Activated CD4-positive, alpha-beta memory T cell treated with anti-CD3 and anti-CD28 coated beads for 36 hours (primary cell): ENCODE measurements at regions not wholly inside any gene's neighbourhood (a gene's known extent, or its start where the extent isn't known, plus 50 kb on each side); places are given as distances from the start of the nearest gene placed in this dataset.

Source experiments
- CTCF ChIA-PET: fragments of 350-600 bp; sonication (Branson Sonifier 250); formaldehyde crosslinking; loops from one replicate; lab custom pipeline; 2021; ENCODE audit warnings: antibody characterized with exemption, inconsistent platforms; lab: Charles Lee
- POLR2A ChIA-PET: fragments of 350-600 bp; sonication (Branson Sonifier 250); formaldehyde crosslinking; loops from one replicate; lab custom pipeline; 2021; ENCODE audit warnings: antibody characterized with exemption; lab: Charles Lee
- DNase-seq: peaks from one replicate; pipeline ENCODE4 v3.0.0-alpha.2; 2020
- H3K27ac Mint-ChIP-seq: one replicate; pipeline ENCODE4 v1.8.0; 2021; ENCODE audit warnings: mixed read lengths
- H3K27me3 Mint-ChIP-seq: one replicate; pipeline ENCODE4 v1.8.0; 2021; ENCODE audit warnings: mixed read lengths
- H3K36me3 Mint-ChIP-seq: one replicate; pipeline ENCODE4 v1.8.0; 2021; ENCODE audit warnings: mixed read lengths
- H3K4me1 Mint-ChIP-seq: one replicate; pipeline ENCODE4 v1.8.0; 2021; ENCODE audit warnings: low read depth, mixed read lengths
- H3K4me3 Mint-ChIP-seq: one replicate; pipeline ENCODE4 v1.8.0; 2021; ENCODE audit warnings: mild to moderate bottlenecking, mixed read lengths
- H3K9me3 Mint-ChIP-seq: one replicate; pipeline ENCODE4 v1.8.0; 2021; ENCODE audit warnings: mixed read lengths
- intact Hi-C: fragments of 100-400 bp; cut with micrococcal nuclease; formaldehyde crosslinking; loops from one replicate; pipeline ENCODE4 v1.15.1; 2023

GRCh38 chr9:86550401-86550800 lies 196.2 kb upstream of the TUT7 start:
- Mint-ChIP-seq H3K27ac (no peak overlapping the region), H3K4me3 (no peak overlapping the region), H3K9me3 (no peaks in the 10 kb centered on the region), H3K36me3 (no peaks in the 10 kb centered on the region), H3K27me3 (peaks cover 7% of the 10 kb centered on the region), H3K4me1 (no peaks in the 10 kb centered on the region)
- POLR2A ChIA-PET: no interaction called here
- no peak for DNase-seq
- intact Hi-C loops: no loop called here
- CTCF ChIA-PET: no interaction called here

DNA sequence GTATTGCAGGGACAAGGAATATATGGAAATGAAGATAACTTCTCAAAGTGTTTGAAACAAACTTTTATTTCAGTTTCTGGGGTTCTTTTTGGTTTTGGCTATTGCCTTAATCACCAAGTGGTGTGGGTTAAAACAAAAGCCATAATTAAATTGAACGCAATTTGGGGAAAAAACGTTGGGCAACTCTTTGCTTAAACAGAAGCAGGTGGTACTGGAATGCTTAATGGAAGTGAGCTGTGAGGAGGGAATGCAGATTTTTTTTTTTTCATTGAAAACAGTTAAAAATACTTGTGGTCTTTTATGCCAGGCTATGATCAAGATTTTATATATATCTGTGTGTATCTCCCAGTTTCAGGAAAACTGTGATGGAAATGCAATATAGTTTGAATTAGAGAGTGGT lies 195.7 kb upstream of the TUT7 start:
- no peak overlapping the region for H3K27ac Mint-ChIP-seq
- no peaks in the 10 kb centered on the region for H3K4me1 Mint-ChIP-seq
- ChIA-PET CTCF (no interaction called here), POLR2A (no interaction called here)
- no peak for DNase-seq
- intact Hi-C loops: no loop called here
- no peaks in the 10 kb centered on the region for H3K9me3 Mint-ChIP-seq
- no peaks in the 10 kb centered on the region for H3K36me3 Mint-ChIP-seq
- peaks cover 7% of the 10 kb centered on the region for H3K27me3 Mint-ChIP-seq
- no peak overlapping the region for H3K4me3 Mint-ChIP-seq

GRCh38 chr9:86549401-86549811 lies 195.2 kb upstream of the TUT7 start:
- ChIA-PET CTCF (no interaction called here), POLR2A (no interaction called here)
- Mint-ChIP-seq H3K9me3 (no peaks in the 10 kb centered on the region), H3K27ac (no peak overlapping the region), H3K4me3 (no peak overlapping the region), H3K4me1 (no peaks in the 10 kb centered on the region), H3K27me3 (peaks cover 7% of the 10 kb centered on the region), H3K36me3 (no peaks in the 10 kb centered on the region)
- no peak for DNase-seq
- intact Hi-C loops: no loop called here

GRCh38 chr9:86548220-86548619 lies 194.0 kb upstream of the TUT7 start:
- intact Hi-C loops: no loop called here

DNA sequence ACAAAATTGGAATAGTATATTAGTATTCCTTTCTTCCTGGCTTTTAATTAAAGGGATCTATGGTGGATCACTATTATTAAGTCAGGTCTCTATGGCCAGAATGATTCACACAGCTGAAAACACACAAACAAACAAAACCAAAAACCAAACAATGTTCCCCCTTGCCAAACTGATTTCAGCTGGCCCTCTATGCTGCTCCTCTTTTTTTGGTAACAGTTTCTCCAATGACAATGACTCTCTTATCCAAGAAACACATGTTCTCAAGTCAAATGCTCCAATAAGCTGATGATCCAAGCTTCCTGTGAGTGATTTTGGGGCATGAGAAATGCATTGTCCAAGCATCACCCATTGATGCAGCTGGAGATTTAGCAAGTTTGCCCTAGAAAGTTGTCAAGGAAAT lies 193.4 kb upstream of the TUT7 start:
- no peaks in the 10 kb centered on the region for H3K9me3 Mint-ChIP-seq
- intact Hi-C loops: no loop called here
- ChIA-PET POLR2A (no interaction called here), CTCF (no interaction called here)
- H3K27ac Mint-ChIP-seq: no peak overlapping the region
- peaks cover 3% of the 10 kb centered on the region for H3K27me3 Mint-ChIP-seq
- no peak overlapping the region for H3K4me3 Mint-ChIP-seq
- no peaks in the 10 kb centered on the region for H3K4me1 Mint-ChIP-seq
- no peak for DNase-seq
- no peaks in the 10 kb centered on the region for H3K36me3 Mint-ChIP-seq

More at GRCh38 chr9:86548220-86548619, 194.0 kb upstream of the TUT7 start:
- ChIA-PET CTCF (no interaction called here), POLR2A (no interaction called here)
- Mint-ChIP-seq H3K9me3 (no peaks in the 10 kb centered on the region), H3K4me3 (no peak overlapping the region), H3K27ac (no peak overlapping the region), H3K4me1 (no peaks in the 10 kb centered on the region), H3K27me3 (peaks cover 5% of the 10 kb centered on the region), H3K36me3 (no peaks in the 10 kb centered on the region)
- DNase-seq: no peak

DNA sequence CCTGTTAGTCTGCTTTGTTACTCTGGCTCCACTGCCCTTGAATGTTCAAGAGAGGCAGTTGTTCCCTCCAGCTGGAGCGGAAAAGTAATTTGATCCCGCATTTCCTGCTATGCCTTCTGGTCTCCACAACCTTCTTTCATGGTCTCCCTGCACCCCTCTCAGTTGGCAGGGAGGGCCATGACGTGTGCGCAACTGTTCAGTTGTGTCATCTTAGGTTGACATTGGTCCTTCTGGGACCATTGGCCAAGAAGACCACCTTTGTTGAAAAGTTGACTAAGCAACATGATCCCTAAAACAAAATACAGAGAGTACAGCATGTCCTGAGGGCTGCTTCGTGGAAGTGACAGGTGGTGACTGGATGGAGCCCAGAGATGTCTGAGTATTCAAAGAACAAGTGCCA lies 192.5 kb upstream of the TUT7 start:
- Mint-ChIP-seq H3K27ac (no peak overlapping the region), H3K4me3 (no peak overlapping the region), H3K27me3 (peaks cover 3% of the 10 kb centered on the region), H3K4me1 (no peaks in the 10 kb centered on the region), H3K36me3 (no peaks in the 10 kb centered on the region), H3K9me3 (no peaks in the 10 kb centered on the region)
- ChIA-PET POLR2A (no interaction called here), CTCF (no interaction called here)
- no peak for DNase-seq
- intact Hi-C loops: no loop called here

DNA sequence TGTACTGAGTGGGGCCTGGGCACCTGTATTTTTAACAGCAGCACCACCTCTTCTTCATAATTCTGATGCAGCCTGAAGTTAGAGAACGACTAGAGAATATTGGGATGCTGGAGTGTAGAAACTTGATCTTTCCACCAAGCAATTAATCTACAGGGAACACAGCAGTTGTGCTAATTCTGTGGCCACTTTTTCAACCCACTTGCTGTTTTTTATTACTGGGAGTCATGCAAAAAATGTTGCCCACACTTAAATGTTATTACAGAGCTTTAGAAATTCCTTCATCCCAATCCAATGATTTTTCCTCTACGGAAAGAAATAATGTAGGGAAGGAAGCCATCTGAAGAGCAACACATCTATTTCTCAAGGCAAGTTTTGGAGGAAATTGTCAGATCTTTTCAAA lies 190.9 kb upstream of the TUT7 start:
- CTCF ChIA-PET: no interaction called here
- intact Hi-C loops: no loop called here

DNA sequence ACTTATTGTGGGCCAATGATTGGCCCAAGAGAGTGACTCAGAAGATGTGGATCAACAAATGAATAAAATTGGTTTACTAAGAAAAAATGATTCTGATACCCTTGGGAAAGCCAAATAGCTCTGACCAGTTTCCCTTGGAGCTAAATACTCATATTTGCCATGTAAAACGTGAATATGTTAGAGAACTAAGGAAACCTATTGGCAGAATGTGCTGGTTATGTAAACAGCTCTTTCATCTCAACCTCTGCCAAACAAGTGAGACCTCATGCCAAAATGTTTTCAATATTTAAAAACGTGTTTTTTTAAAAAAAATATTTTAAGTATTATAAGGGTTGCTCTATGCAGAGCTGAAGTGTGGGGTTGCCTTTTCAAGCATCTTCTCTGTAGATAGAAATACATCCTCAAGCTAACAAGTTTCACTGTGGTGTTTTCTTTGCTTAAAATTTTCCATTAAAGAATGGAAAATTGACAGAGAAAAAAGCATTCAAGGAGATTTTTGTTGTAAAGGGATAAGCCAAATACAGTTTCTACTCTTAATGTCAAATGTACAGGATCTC lies 186.9 kb upstream of the TUT7 start:
- POLR2A ChIA-PET: no interaction called here
- H3K4me1 Mint-ChIP-seq: no peaks in the 10 kb centered on the region
- H3K4me3 Mint-ChIP-seq: no peak overlapping the region
- no peaks in the 10 kb centered on the region for H3K36me3 Mint-ChIP-seq
- CTCF ChIA-PET: no interaction called here
- no peak overlapping the region for H3K27ac Mint-ChIP-seq
- intact Hi-C loops: no loop called here
- H3K9me3 Mint-ChIP-seq: peaks cover 2% of the 10 kb centered on the region
- no peak for DNase-seq
- H3K27me3 Mint-ChIP-seq: no peaks in the 10 kb centered on the region

More for the DNA sequence above, 190.9 kb upstream of the TUT7 start:
- Mint-ChIP-seq H3K36me3 (no peaks in the 10 kb centered on the region), H3K9me3 (no peaks in the 10 kb centered on the region), H3K4me3 (no peak overlapping the region), H3K4me1 (no peaks in the 10 kb centered on the region), H3K27me3 (peaks cover 2% of the 10 kb centered on the region), H3K27ac (no peak overlapping the region)
- POLR2A ChIA-PET: no interaction called here
- no peak for DNase-seq

DNA sequence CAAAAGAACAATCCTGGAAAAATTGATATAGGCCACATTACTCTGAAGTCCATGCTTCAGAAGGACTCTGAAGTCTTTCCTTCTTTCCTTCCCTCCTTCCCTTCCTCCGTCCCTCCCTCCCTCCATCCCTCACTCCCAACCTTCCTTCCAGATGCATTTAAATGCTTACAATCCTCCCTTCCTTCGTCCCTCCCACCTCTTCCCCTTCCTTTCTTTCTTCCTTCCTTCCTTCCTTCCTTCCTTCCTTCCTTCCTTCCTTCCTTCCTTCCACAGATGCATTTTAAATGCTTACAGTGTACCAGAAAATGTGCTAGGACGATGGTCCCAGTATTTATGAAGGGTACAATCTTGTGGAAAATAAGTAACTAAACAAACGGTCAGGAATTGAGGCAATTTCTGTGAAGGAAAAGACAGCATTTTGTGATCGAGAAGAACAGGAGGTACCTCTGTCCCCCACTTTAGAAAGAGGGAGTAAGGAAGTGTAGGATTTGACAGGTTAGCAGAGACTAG lies 181.3 kb upstream of the TUT7 start:
- Mint-ChIP-seq H3K4me1 (no peaks in the 10 kb centered on the region), H3K4me3 (no peak overlapping the region), H3K36me3 (no peaks in the 10 kb centered on the region), H3K27ac (no peak overlapping the region), H3K27me3 (no peaks in the 10 kb centered on the region), H3K9me3 (peaks cover 2% of the 10 kb centered on the region)
- intact Hi-C loops: no loop called here
- CTCF ChIA-PET: no interaction called here
- POLR2A ChIA-PET: no interaction called here
- DNase-seq: no peak

DNA sequence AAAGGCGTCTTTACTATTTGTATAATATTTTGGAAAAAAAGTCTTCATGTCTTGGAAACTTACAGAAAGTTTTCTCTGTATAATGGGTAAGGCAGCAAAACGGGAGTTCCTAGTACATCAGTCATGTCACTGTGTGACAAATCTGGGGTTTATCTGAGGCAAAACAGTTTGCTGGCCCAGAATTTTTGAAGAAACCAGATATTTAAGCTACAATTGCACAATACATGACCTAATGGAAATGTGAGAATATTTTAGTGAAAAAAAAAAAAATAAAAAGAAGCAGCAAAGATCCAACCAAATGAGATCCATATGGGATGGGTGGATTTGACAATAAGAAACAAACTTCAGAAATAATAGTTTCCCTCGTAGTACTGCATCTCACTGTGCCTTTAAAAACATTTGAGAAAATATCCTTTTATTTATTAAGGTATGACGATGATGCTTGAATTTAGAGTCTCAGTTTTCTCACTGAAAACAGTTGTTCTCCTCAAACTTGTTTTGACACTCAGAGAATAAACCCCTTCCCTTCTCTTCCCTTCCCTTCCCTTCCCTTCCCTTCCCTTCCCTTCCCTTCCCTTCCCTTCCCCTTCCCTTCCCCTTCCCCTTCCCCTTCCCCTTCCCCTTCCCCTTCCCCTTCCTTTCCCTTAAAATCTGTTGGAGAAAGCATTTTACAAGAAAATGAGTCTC lies 180.5 kb upstream of the TUT7 start:
- no peaks in the 10 kb centered on the region for H3K27me3 Mint-ChIP-seq
- H3K27ac Mint-ChIP-seq: no peak overlapping the region
- intact Hi-C loops: no loop called here
- POLR2A ChIA-PET: no interaction called here
- no peaks in the 10 kb centered on the region for H3K4me1 Mint-ChIP-seq
- no peak overlapping the region for H3K4me3 Mint-ChIP-seq
- CTCF ChIA-PET: no interaction called here
- DNase-seq: no peak
- H3K9me3 Mint-ChIP-seq: peaks cover 2% of the 10 kb centered on the region
- no peaks in the 10 kb centered on the region for H3K36me3 Mint-ChIP-seq

GRCh38 chr9:86531971-86532640 lies 177.9 kb upstream of the TUT7 start:
- POLR2A ChIA-PET: no interaction called here
- H3K9me3 Mint-ChIP-seq: no peaks in the 10 kb centered on the region
- H3K36me3 Mint-ChIP-seq: no peaks in the 10 kb centered on the region
- peaks cover 9% of the 10 kb centered on the region for H3K27me3 Mint-ChIP-seq
- no peaks in the 10 kb centered on the region for H3K4me1 Mint-ChIP-seq
- no peak for DNase-seq
- H3K4me3 Mint-ChIP-seq: no peak overlapping the region
- CTCF ChIA-PET: no interaction called here
- no peak overlapping the region for H3K27ac Mint-ChIP-seq
- intact Hi-C loops: no loop called here

DNA sequence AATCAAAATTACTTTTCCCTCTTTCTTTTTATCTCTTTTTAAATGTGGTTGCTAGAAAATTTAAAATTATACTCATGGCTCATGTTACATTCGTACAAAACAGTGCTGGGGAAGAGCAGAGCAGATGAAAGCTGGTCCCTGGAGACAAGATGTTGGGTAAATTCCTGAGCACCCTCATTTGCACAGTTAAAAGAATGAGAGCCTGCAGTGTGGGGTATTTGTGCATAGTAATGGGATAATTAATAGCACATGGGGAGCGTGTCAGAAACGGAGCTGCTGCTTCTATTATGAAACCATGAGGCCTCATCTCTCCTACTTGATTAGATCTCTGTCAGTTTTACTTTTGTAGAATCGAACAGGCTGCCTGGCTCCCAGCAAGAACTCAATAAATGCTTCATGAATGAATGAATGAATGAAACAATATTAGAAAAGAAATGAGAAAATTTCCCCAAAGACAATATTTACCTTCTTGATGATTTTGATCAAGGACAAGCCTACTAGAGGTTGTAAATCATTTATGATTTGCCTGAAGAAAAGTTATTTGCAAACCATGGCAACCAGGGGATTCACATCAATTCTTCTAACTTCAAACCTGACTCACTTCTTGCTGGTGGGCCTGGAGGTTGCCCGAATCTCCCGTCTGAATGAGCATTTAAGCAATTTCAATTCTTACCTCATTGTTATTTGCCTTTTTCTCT lies 177.2 kb upstream of the TUT7 start:
- no peaks in the 10 kb centered on the region for H3K36me3 Mint-ChIP-seq

More for the DNA sequence above, 177.2 kb upstream of the TUT7 start:
- Mint-ChIP-seq H3K4me3 (no peak overlapping the region), H3K4me1 (no peaks in the 10 kb centered on the region), H3K9me3 (no peaks in the 10 kb centered on the region), H3K27ac (no peak overlapping the region), H3K27me3 (peaks cover 12% of the 10 kb centered on the region)
- intact Hi-C loops: no loop called here
- no peak for DNase-seq
- ChIA-PET POLR2A (no interaction called here), CTCF (no interaction called here)
